GM12878 (cell line): ENCODE measurements at regions not wholly inside any gene's neighbourhood (a gene's known extent, or its start where the extent isn't known, plus 50 kb on each side); places are given as distances from the start of the nearest gene placed in this dataset.

Experiments
- ATAC-seq: fragments of 200-7000 bp; cut with Tn5 transposase; 3 replicates; pipeline ENCODE4 v1.9.1; 2020; ENCODE audit warnings: mild to moderate bottlenecking, moderate library complexity
- BruUV-seq: library from RNA; stranded (reverse); fragments of 400-500 nt; replicated peaks from 2 replicates; lab custom pipeline; 2021; lab: Mats Ljungman, UMichigan
- CTCF ChIA-PET: fragments of 300-600 bp; sonication (Branson Sonifier 250); formaldehyde crosslinking; extraction: SDS; loops from one replicate; lab custom pipeline; 2021; ENCODE audit warnings: inconsistent platforms; lab: Yijun Ruan, JAX
- POLR2A ChIA-PET: fragments of 350-600 bp; formaldehyde crosslinking; extraction: SDS; loops from one replicate; lab custom pipeline; 2021; ENCODE audit warnings: inconsistent platforms; lab: Charles Lee
- RAD21 ChIA-PET: fragments of 300-600 bp; sonication (Branson Sonifier 250); formaldehyde crosslinking; loops from one replicate; lab custom pipeline; 2023; ENCODE audit warnings: antibody characterized with exemption; ENCODE audit not compliant: unreplicated experiment; lab: Charles Lee
- SMC1A ChIA-PET: fragments of 300-600 bp; sonication (Branson Sonifier 250); formaldehyde crosslinking; loops from one replicate; lab custom pipeline; 2023; ENCODE audit not compliant: unreplicated experiment, uncharacterized antibody; lab: Charles Lee
- DNase-seq: peaks from one replicate; pipeline ENCODE4 v3.0.0-alpha.2; 2011; ENCODE audit warnings: low read depth, low spot score
- FAIRE-seq: peaks from 3 replicates; lab custom pipeline; 2011; peaks lifted over from hg19 to GRCh38; lab: Jason Lieb, UNC
- H2AFZ ChIP-seq: 2 replicates; pipeline ENCODE4 v1.6.0; 2011; ENCODE audit warnings: low read depth, low read length, control low read depth; ENCODE audit not compliant: control insufficient read depth
- H3K27ac ChIP-seq: 2 replicates; pipeline ENCODE4 v1.5.1; 2011; ENCODE audit warnings: control low read depth; ENCODE audit not compliant: control insufficient read depth, insufficient read depth
- H3K27me3 ChIP-seq, 2 experiments: replicated peaks in 1 of 2; 2 replicates each; pipeline versions ENCODE4 v1.6.0 to v1.6.1; 2011; ENCODE audit warnings: low read length in 1 of 2; ENCODE audit not compliant: control insufficient read depth in 2 of 2, insufficient read depth in 2 of 2
- H3K36me3 ChIP-seq, 2 experiments: 2 replicates each; pipeline ENCODE4 v1.5.1; 2011; ENCODE audit warnings: low read length in 1 of 2; ENCODE audit not compliant: control insufficient read depth in 2 of 2, insufficient read depth in 2 of 2
- H3K4me1 ChIP-seq: 2 replicates; pipeline ENCODE4 v1.6.1; 2011; ENCODE audit warnings: mild to moderate bottlenecking, low read length, moderate library complexity, mixed read lengths; ENCODE audit not compliant: control insufficient read depth, insufficient read depth
- H3K4me2 ChIP-seq: 2 replicates; pipeline ENCODE4 v1.6.0; 2011; ENCODE audit warnings: control low read depth; ENCODE audit not compliant: control insufficient read depth, insufficient read depth
- H3K4me3 ChIP-seq: fragments of 200-600 bp; sonication (generic); 2 replicates; pipeline ENCODE4 v1.5.1; 2016
- H3K79me2 ChIP-seq: 2 replicates; pipeline ENCODE4 v1.6.0; 2011; ENCODE audit warnings: low read length; ENCODE audit not compliant: control insufficient read depth, insufficient read depth
- H3K9ac ChIP-seq: 2 replicates; pipeline ENCODE4 v1.8.0; 2011; ENCODE audit warnings: low read length, control low read depth, mixed read lengths; ENCODE audit not compliant: control insufficient read depth, insufficient read depth
- H3K9me3 ChIP-seq: replicated peaks from 3 replicates; pipeline ENCODE4 v1.5.1; 2011; ENCODE audit warnings: mild to moderate bottlenecking, low read length; ENCODE audit not compliant: control insufficient read depth, insufficient read depth
- H4K20me1 ChIP-seq: 2 replicates; pipeline ENCODE4 v1.6.0; 2011; ENCODE audit not compliant: control insufficient read depth, insufficient read depth
- NFYA ChIP-seq: IDR thresholded peaks from 2 replicates; pipeline ENCODE4 v1.6.1; 2011; ENCODE audit warnings: low read depth, mild to moderate bottlenecking, low read length, improper control_type of control experiment, borderline replicate concordance
- NR2C2 ChIP-seq: IDR thresholded peaks from 2 replicates; pipeline ENCODE4 v1.6.1; 2011; ENCODE audit warnings: borderline replicate concordance, low read depth; ENCODE audit not compliant: control insufficient read depth, insufficient read length
- SMAD5 ChIP-seq: IDR thresholded peaks from 2 replicates; pipeline ENCODE4 v1.6.1; 2016; ENCODE audit warnings: antibody characterized with exemption, low read depth
- ZZZ3 ChIP-seq: IDR thresholded peaks from 2 replicates; pipeline ENCODE4 v1.6.1; 2011; ENCODE audit warnings: low read depth; ENCODE audit not compliant: control insufficient read depth, insufficient read length
- WGBS: methylation state at CpG from one replicate; pipeline ENCODE4 v1.1.6; 2016; ENCODE audit warnings: low lambda C conversion rate; ENCODE audit not compliant: insufficient replicate concordance, insufficient coverage; ENCODE audit errors: missing lambda C conversion rate; 5-methylcytosine and 5-hydroxymethylcytosine counted together
- in situ Hi-C: fragments of 300-500 bp; cut with MboI; formaldehyde crosslinking; loops from 9 replicates; pipeline ENCODE4 v1.14.3; 2018; ENCODE audit warnings: mixed read lengths
- intact Hi-C: fragments of 100-400 bp; cut with micrococcal nuclease; formaldehyde crosslinking; loops from one replicate; pipeline ENCODE4 v1.14.2; 2022; ENCODE audit not compliant: unreplicated experiment
- TF ChIP-seq, protein P1 (sequence below): IDR thresholded peaks from 2 replicates; pipeline ENCODE4 v1.6.1; 2012; ENCODE audit warnings: low read depth, low read length, improper control_type of control experiment

DNA sequence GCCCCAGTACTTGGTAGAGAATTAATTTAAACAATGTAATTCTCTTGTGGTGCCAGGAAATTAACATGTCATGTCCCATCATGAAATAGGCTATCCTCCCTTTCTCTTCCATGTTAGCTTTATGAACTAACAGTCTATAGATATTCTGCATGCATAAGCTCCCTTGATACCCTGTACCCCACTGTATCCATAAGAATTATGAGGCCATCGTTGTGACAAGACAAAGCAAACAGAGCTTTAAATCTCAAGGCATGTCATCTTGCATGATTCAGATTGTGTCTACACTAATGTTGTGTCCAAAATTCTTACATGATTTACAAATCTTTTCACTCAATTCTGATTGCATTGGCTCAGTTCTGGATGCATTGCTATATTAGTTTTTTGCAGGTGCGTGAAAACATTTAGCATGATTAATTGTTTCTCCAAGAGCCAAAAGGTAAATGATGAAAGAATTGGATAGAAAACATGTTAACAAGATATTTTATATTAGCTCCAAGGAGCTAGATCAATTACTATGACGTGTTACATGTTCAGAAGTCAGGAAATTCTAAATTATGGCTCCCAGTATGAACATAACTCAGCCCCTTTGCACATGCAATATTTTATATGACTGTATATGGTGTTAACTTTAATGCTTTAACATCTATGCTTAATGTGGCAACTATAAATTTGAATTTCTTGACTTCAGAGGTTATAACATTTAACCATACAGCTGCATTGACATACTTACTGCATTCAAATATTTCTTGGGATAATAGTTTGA is 620.3 kb downstream of the SLC4A3 start:
- ATAC-seq: no peak
- BruUV-seq: no TSS peak
- Histone ChIP-seq H3K36me3 (no peaks in the 10 kb centered on the region), H3K27ac (no peak overlapping the region), H2AFZ (no peak overlapping the region)
- no peak for DNase-seq
- POLR2A ChIA-PET: no interaction called here
- FAIRE-seq: no peak
- TF ChIP-seq ZZZ3: no peak
- no peak for TF ChIP-seq NFYA
- no peak for TF ChIP-seq SMAD5
- TF ChIP-seq, protein P1, sequence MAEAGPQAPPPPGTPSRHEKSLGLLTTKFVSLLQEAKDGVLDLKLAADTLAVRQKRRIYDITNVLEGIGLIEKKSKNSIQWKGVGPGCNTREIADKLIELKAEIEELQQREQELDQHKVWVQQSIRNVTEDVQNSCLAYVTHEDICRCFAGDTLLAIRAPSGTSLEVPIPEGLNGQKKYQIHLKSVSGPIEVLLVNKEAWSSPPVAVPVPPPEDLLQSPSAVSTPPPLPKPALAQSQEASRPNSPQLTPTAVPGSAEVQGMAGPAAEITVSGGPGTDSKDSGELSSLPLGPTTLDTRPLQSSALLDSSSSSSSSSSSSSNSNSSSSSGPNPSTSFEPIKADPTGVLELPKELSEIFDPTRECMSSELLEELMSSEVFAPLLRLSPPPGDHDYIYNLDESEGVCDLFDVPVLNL: no peak
- TF ChIP-seq, all 136 proteins: peak for 0
- RAD21 ChIA-PET: no interaction called here
- WGBS: 32% methylated on average over 3 of the region's 3 CpGs
- SMC1A ChIA-PET: no interaction called here
- Histone ChIP-seq H3K4me1 (no peaks in the 10 kb centered on the region), H3K4me2 (no peak overlapping the region), H3K79me2 (no peaks in the 10 kb centered on the region), H3K4me3 (no peak overlapping the region), H3K27me3 (no peaks in the 10 kb centered on the region), H3K9me3 (no peaks in the 10 kb centered on the region), H4K20me1 (no peaks in the 10 kb centered on the region), H3K9ac (no peak overlapping the region)
- in situ Hi-C loops: no loop called here
- intact Hi-C loops: no loop called here
- CTCF ChIA-PET: no interaction called here

DNA sequence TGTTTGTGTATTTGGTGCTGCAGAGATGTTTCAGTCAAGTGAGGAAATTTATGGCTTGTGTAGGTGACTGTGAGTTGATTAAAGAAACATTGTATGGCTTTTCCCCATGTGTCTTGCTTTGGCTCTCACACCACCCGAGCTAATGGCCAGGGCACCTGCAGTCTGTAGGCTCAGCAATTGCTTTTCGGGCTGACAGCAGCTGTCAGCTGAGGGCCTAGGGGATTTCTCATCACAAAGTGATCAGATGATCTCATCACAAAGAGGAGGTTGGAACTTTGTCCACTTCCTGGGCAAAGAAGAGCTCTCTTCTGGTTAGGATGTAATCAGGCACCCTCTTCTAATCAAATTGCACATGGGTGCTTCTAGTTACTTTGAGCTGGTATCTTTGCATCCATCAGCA is 632.2 kb downstream of the SLC4A3 start:
- intact Hi-C loops (no loop called here), in situ Hi-C loops (no loop called here)
- Histone ChIP-seq H3K79me2 (no peaks in the 10 kb centered on the region), H3K9ac (no peak overlapping the region), H3K27ac (no peak overlapping the region), H3K4me3 (no peak overlapping the region), H3K4me1 (no peaks in the 10 kb centered on the region), H3K27me3 (no peaks in the 10 kb centered on the region), H2AFZ (no peak overlapping the region), H3K36me3 (no peaks in the 10 kb centered on the region), H4K20me1 (no peaks in the 10 kb centered on the region), H3K9me3 (no peaks in the 10 kb centered on the region), H3K4me2 (no peak overlapping the region)
- DNase-seq (no peak), ATAC-seq (no peak), FAIRE-seq (no peak)
- ChIA-PET RAD21 (no interaction called here), CTCF (no interaction called here), SMC1A (no interaction called here), POLR2A (no interaction called here)
- TF ChIP-seq NR2C2: no peak
- BruUV-seq: no TSS peak
- 0% methylated on average over 2 of the region's 2 CpGs for WGBS
